Panc1 (cell line): ENCODE measurements at regions not wholly inside any gene's neighbourhood (a gene's known extent, or its start where the extent isn't known, plus 50 kb on each side); places are given as distances from the start of the nearest gene placed in this dataset.

Experiments used
- ATAC-seq: fragments of 200-7000 bp; cut with Tn5 transposase; 2 replicates; pipeline ENCODE4 v1.9.1; 2020; ENCODE audit warnings: mild to moderate bottlenecking, moderate library complexity
- BruUV-seq: library from RNA; stranded (reverse); fragments of 400-500 nt; replicated peaks from 2 replicates; lab custom pipeline; 2021; lab: Mats Ljungman, UMichigan
- CTCF ChIA-PET: fragments of 300-600 bp; sonication (Branson Sonifier 250); formaldehyde crosslinking; loops from one replicate; lab custom pipeline; 2022; ENCODE audit warnings: antibody characterized with exemption; lab: Charles Lee
- POLR2A ChIA-PET: fragments of 300-600 bp; sonication (Branson Sonifier 250); formaldehyde crosslinking; loops from one replicate; lab custom pipeline; 2022; ENCODE audit warnings: antibody characterized with exemption; lab: Charles Lee
- DNase-seq: peaks from one replicate; pipeline ENCODE4 v3.0.0-alpha.2; 2010; ENCODE audit warnings: low read depth, low spot score
- H3K27ac ChIP-seq: 2 replicates; pipeline ENCODE4 v1.5.1; 2011; ENCODE audit warnings: mild to moderate bottlenecking, low read length, inconsistent platforms
- H3K27me3 ChIP-seq: fragments of 200-500 bp; sonication (Bioruptor generic); 2 replicates; pipeline ENCODE4 v1.6.0; 2014; ENCODE audit warnings: low read length, inconsistent platforms; ENCODE audit not compliant: control insufficient read depth, insufficient read depth
- H3K36me3 ChIP-seq: fragments of 200-500 bp; sonication (Bioruptor generic); 2 replicates; pipeline ENCODE4 v1.5.1; 2014; ENCODE audit warnings: inconsistent platforms, mild to moderate bottlenecking, low read length, moderate library complexity; ENCODE audit not compliant: control insufficient read depth, insufficient read depth
- H3K4me1 ChIP-seq: 2 replicates; pipeline ENCODE4 v1.5.1; 2011; ENCODE audit warnings: inconsistent platforms, mild to moderate bottlenecking, low read length, moderate library complexity; ENCODE audit not compliant: control insufficient read depth, insufficient read depth
- H3K4me3 ChIP-seq, 2 experiments: 2 replicates each; pipeline ENCODE4 v1.5.1; 2011 to 2012; ENCODE audit warnings: low read depth in 2 of 2, low read length in 2 of 2, mild to moderate bottlenecking in 2 of 2, inconsistent platforms in 1 of 2, moderate library complexity in 1 of 2
- H3K9me3 ChIP-seq: fragments of 200-500 bp; sonication (Bioruptor generic); 2 replicates; pipeline ENCODE4 v1.5.1; 2014; ENCODE audit warnings: low read depth, mild to moderate bottlenecking, inconsistent platforms, low read length, moderate library complexity; ENCODE audit not compliant: control insufficient read depth, insufficient read depth
- CTCF ChIP-seq: fragments of 450-650 bp; IDR thresholded peaks from 2 replicates; pipeline ENCODE4 v1.5.1; 2017; ENCODE audit warnings: mild to moderate bottlenecking
- POLR2AphosphoS5 ChIP-seq: IDR thresholded peaks from 2 replicates; pipeline ENCODE4 v1.6.1; 2012; ENCODE audit warnings: mild to moderate bottlenecking, low read depth, low read length, moderate library complexity
- SIN3A ChIP-seq: IDR thresholded peaks from 2 replicates; pipeline ENCODE4 v1.6.1; 2012; ENCODE audit warnings: low read depth, mild to moderate bottlenecking, low read length, moderate library complexity, borderline replicate concordance; ENCODE audit not compliant: insufficient read depth
- TCF7L2 ChIP-seq: IDR thresholded peaks from 2 replicates; pipeline ENCODE4 v1.6.1; 2011; ENCODE audit warnings: mild to moderate bottlenecking, low read depth, low read length, inconsistent platforms
- in situ Hi-C: cut with HindIII; loops from 2 replicates; pipeline ENCODE4 v1.10.0; 2016; ENCODE audit warnings: low sequenced_read_pairs, low pct_unique_long_range_greater_than_20kb
- intact Hi-C: fragments of 100-400 bp; cut with micrococcal nuclease; formaldehyde crosslinking; loops from one replicate; pipeline ENCODE4 v1.10.0; 2022; ENCODE audit not compliant: unreplicated experiment
- TF ChIP-seq, protein P1 (sequence below), 2 experiments: IDR thresholded peaks; 2 replicates each; pipeline ENCODE4 v1.6.1; 2011 to 2012; ENCODE audit warnings: low read depth in 2 of 2, control low read depth in 1 of 2, low read length in 1 of 2, mild to moderate bottlenecking in 1 of 2, moderate library complexity in 1 of 2; ENCODE audit not compliant: insufficient read depth in 1 of 2

- CTCF ChIA-PET, result no interaction called here
- BruUV-seq, result no TSS peak
- Histone ChIP-seq H3K27ac (no peak overlapping the region), H3K4me1 (no peaks in the 10 kb centered on the region), H3K27me3 (no peaks in the 10 kb centered on the region), H3K36me3 (no peaks in the 10 kb centered on the region), H3K9me3 (no peaks in the 10 kb centered on the region), H3K4me3 (no peak overlapping the region)
- POLR2A ChIA-PET, result no interaction called here
- ATAC-seq (no peak), DNase-seq (no peak)
- in situ Hi-C loops, result no loop called here
- intact Hi-C loops, result no loop called here
- no peak for TF ChIP-seq CTCF
- TF ChIP-seq, protein P1, sequence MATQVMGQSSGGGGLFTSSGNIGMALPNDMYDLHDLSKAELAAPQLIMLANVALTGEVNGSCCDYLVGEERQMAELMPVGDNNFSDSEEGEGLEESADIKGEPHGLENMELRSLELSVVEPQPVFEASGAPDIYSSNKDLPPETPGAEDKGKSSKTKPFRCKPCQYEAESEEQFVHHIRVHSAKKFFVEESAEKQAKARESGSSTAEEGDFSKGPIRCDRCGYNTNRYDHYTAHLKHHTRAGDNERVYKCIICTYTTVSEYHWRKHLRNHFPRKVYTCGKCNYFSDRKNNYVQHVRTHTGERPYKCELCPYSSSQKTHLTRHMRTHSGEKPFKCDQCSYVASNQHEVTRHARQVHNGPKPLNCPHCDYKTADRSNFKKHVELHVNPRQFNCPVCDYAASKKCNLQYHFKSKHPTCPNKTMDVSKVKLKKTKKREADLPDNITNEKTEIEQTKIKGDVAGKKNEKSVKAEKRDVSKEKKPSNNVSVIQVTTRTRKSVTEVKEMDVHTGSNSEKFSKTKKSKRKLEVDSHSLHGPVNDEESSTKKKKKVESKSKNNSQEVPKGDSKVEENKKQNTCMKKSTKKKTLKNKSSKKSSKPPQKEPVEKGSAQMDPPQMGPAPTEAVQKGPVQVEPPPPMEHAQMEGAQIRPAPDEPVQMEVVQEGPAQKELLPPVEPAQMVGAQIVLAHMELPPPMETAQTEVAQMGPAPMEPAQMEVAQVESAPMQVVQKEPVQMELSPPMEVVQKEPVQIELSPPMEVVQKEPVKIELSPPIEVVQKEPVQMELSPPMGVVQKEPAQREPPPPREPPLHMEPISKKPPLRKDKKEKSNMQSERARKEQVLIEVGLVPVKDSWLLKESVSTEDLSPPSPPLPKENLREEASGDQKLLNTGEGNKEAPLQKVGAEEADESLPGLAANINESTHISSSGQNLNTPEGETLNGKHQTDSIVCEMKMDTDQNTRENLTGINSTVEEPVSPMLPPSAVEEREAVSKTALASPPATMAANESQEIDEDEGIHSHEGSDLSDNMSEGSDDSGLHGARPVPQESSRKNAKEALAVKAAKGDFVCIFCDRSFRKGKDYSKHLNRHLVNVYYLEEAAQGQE (IDR thresholded peaks at IDR 0.05; ENCODE audit: insufficient read depth in 1 of 2, low read depth in 2 of 2, low read length in 1 of 2), result no peak
- no peak for TF ChIP-seq POLR2AphosphoS5
- no peak for TF ChIP-seq SIN3A
- TF ChIP-seq TCF7L2, result no peak
Measured at GRCh38 chr2:117199511-117199910, 615.0 kb upstream of the DDX18 start.

DNA sequence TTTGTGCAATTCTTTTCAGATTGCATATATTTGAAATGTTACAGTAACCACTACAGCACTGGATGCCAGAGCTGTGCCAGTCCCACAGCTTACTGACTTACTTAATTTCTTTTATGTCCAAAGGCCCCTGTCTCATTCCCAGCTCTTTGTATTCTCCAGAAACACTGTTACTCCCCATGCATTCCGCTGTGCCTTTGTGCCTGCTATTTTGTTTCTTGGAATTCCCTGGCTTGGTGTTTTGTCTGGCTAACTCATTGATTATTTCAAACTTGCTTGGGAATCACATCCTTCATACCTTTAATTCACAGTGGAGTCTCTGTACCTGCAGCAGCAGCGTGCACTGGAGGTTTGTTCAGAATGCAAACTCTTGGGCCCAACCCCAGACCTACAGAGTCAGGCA is 601.9 kb upstream of the DDX18 start:
- H3K4me1 ChIP-seq, result no peaks in the 10 kb centered on the region
- no peaks in the 10 kb centered on the region for H3K9me3 ChIP-seq
- ChIA-PET POLR2A (no interaction called here), CTCF (no interaction called here)
- no peaks in the 10 kb centered on the region for H3K27me3 ChIP-seq
- BruUV-seq, result no TSS peak
- TF ChIP-seq TCF7L2, result no peak
- no peak for TF ChIP-seq SIN3A
- no peak for TF ChIP-seq POLR2AphosphoS5
- TF ChIP-seq, protein P1 (IDR thresholded peaks at IDR 0.05; ENCODE audit: insufficient read depth in 1 of 2, low read depth in 2 of 2, low read length in 1 of 2), result no peak
- TF ChIP-seq CTCF, result no peak
- ATAC-seq (no peak), DNase-seq (no peak)
- intact Hi-C loops (no loop called here), in situ Hi-C loops (no loop called here)
- H3K27ac ChIP-seq, result no peak overlapping the region
- no peaks in the 10 kb centered on the region for H3K36me3 ChIP-seq
- no peak overlapping the region for H3K4me3 ChIP-seq
